ENCODE measurements at regions not wholly inside any gene's neighbourhood (a gene's known extent, or its start where the extent isn't known, plus 50 kb on each side); places are given as distances from the start of the nearest gene placed in this dataset.

DNA sequence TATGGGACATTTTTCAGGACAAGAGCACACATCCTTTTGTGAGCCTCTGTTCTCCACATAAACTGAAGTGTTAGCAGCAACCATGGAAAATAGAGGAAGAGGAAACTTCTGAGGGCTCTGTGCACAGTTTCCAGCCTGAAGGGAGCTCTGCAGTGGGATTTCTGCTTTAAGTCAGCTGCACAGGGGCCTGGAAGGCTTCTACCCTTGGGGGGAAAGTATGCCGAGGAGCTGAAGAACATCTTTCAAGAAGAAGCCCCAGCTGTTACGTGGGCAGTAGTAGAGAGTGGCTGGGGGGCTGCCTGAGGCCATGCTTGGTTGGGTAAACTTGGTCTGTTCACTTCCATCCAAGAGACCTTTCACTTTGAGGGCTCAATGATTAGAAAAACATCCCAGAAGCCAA lies 82.7 kb upstream of the EED start:
- TF ChIP-seq EP300 (IDR thresholded peaks at IDR 0.05) (no peak), POLR2A (IDR thresholded peaks at IDR 0.05) (no peak), POLR2AphosphoS5 (IDR thresholded peaks at IDR 0.05) (no peak)
- TF ChIP-seq, protein P1, sequence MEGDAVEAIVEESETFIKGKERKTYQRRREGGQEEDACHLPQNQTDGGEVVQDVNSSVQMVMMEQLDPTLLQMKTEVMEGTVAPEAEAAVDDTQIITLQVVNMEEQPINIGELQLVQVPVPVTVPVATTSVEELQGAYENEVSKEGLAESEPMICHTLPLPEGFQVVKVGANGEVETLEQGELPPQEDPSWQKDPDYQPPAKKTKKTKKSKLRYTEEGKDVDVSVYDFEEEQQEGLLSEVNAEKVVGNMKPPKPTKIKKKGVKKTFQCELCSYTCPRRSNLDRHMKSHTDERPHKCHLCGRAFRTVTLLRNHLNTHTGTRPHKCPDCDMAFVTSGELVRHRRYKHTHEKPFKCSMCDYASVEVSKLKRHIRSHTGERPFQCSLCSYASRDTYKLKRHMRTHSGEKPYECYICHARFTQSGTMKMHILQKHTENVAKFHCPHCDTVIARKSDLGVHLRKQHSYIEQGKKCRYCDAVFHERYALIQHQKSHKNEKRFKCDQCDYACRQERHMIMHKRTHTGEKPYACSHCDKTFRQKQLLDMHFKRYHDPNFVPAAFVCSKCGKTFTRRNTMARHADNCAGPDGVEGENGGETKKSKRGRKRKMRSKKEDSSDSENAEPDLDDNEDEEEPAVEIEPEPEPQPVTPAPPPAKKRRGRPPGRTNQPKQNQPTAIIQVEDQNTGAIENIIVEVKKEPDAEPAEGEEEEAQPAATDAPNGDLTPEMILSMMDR (IDR thresholded peaks at IDR 0.05) = no peak

Data from upper lobe of left lung (tissue), 4 donors.